Neuronal stem cell (in vitro differentiated cells): ENCODE measurements at regions not wholly inside any gene's neighbourhood (a gene's known extent, or its start where the extent isn't known, plus 50 kb on each side); places are given as distances from the start of the nearest gene placed in this dataset.

Source experiments
- DNase-seq: peaks from one replicate; pipeline ENCODE4 v3.0.0-alpha.2; 2013; ENCODE audit warnings: low spot score
- H2AFZ ChIP-seq: one replicate; pipeline ENCODE4 v1.6.1; 2013; ENCODE audit warnings: mild to moderate bottlenecking, low read length, inconsistent platforms
- H2AK5ac ChIP-seq: 2 replicates; pipeline ENCODE4 v1.6.1; 2013; ENCODE audit warnings: low read depth, mild to moderate bottlenecking, inconsistent platforms, low read length, moderate library complexity, mixed read lengths
- H2BK120ac ChIP-seq: 2 replicates; pipeline ENCODE4 v1.6.1; 2013; ENCODE audit warnings: low read depth, mild to moderate bottlenecking, inconsistent platforms, low read length, moderate library complexity, mixed read lengths
- H2BK12ac ChIP-seq: one replicate; pipeline ENCODE4 v1.6.1; 2013; ENCODE audit warnings: low read length, inconsistent platforms
- H2BK15ac ChIP-seq: 2 replicates; pipeline ENCODE4 v1.6.1; 2013; ENCODE audit warnings: mild to moderate bottlenecking, low read length, inconsistent platforms, mixed read lengths
- H2BK5ac ChIP-seq: one replicate; pipeline ENCODE4 v1.6.1; 2013; ENCODE audit warnings: inconsistent platforms, mild to moderate bottlenecking, low read length, moderate library complexity
- H3K14ac ChIP-seq: one replicate; pipeline ENCODE4 v1.6.1; 2013; ENCODE audit warnings: low read length, inconsistent platforms
- H3K18ac ChIP-seq: 2 replicates; pipeline ENCODE4 v1.6.1; 2013; ENCODE audit warnings: low read length, inconsistent platforms
- H3K23ac ChIP-seq: 2 replicates; pipeline ENCODE4 v1.6.1; 2013; ENCODE audit warnings: low read depth, mild to moderate bottlenecking, mixed read lengths, low read length, inconsistent platforms; ENCODE audit not compliant: poor library complexity
- H3K27ac ChIP-seq: replicated peaks from 3 replicates; pipeline ENCODE4 v1.5.1; 2013; ENCODE audit warnings: low read length, inconsistent platforms
- H3K27me3 ChIP-seq, 3 experiments: 2 replicates each; pipeline ENCODE4 v1.6.1; 2013; ENCODE audit warnings: low read length in 3 of 3, mild to moderate bottlenecking in 2 of 3, inconsistent platforms in 1 of 3, low read depth in 1 of 3, mixed read lengths in 1 of 3, moderate library complexity in 1 of 3; ENCODE audit not compliant: control insufficient read depth in 3 of 3, insufficient read depth in 3 of 3
- H3K36me3 ChIP-seq, 2 donors: replicated peaks in 1 of 2; 2 replicates each; pipeline ENCODE4 v1.6.1; 2013; ENCODE audit warnings: low read length in 2 of 2; ENCODE audit not compliant: control insufficient read depth in 2 of 2, insufficient read depth in 2 of 2
- H3K4ac ChIP-seq: 2 replicates; pipeline ENCODE4 v1.6.1; 2013; ENCODE audit warnings: inconsistent platforms, mild to moderate bottlenecking, low read length, moderate library complexity
- H3K4me1 ChIP-seq, 2 donors: 1 replicate in 1 of 2; 2 replicates in 1 of 2; pipeline ENCODE4 v1.6.1; 2013; ENCODE audit warnings: low read length in 2 of 2, low read depth in 1 of 2; ENCODE audit not compliant: control insufficient read depth in 2 of 2, insufficient read depth in 1 of 2
- H3K4me2 ChIP-seq: one replicate; pipeline ENCODE4 v1.6.1; 2013; ENCODE audit warnings: mild to moderate bottlenecking, low read length, inconsistent platforms; ENCODE audit not compliant: insufficient read depth, poor library complexity, severe bottlenecking
- H3K4me3 ChIP-seq, 2 donors: 2 replicates each; pipeline ENCODE4 v1.5.1; 2013; ENCODE audit warnings: low read length in 2 of 2, mild to moderate bottlenecking in 2 of 2, inconsistent platforms in 1 of 2, moderate library complexity in 1 of 2
- H3K79me1 ChIP-seq: one replicate; pipeline ENCODE4 v1.6.1; 2013; ENCODE audit warnings: low read depth, mild to moderate bottlenecking, inconsistent platforms, low read length, moderate library complexity
- H3K9ac ChIP-seq: one replicate; pipeline ENCODE4 v1.6.1; 2013; ENCODE audit warnings: mild to moderate bottlenecking, low read depth, low read length, inconsistent platforms; ENCODE audit not compliant: poor library complexity
- H3K9me3 ChIP-seq, 2 donors: replicated peaks in 1 of 2; 2 replicates each; pipeline versions ENCODE3 to v1.6.1; 2013; ENCODE audit warnings: low read length in 2 of 2, mild to moderate bottlenecking in 2 of 2, inconsistent platforms in 1 of 2, low read depth in 1 of 2, mixed read lengths in 1 of 2, moderate library complexity in 1 of 2; ENCODE audit not compliant: control insufficient read depth in 2 of 2, insufficient read depth in 1 of 2
- H4K8ac ChIP-seq: one replicate; pipeline ENCODE4 v1.6.1; 2013; ENCODE audit warnings: low read depth, mild to moderate bottlenecking, inconsistent platforms, low read length, moderate library complexity
- H4K91ac ChIP-seq: one replicate; pipeline ENCODE4 v1.6.1; 2013; ENCODE audit warnings: low read length, low read depth, mild to moderate bottlenecking, inconsistent platforms; ENCODE audit not compliant: poor library complexity
- WGBS, 2 donors: extraction: QIAGEN DNeasy Blood & Tissue Kit; methylation state at CpG; one replicate each; pipeline ENCODE4 v1.1.7; 2013; ENCODE audit warnings: missing lambda C conversion rate in 2 of 2, mixed read lengths in 1 of 2; ENCODE audit not compliant: insufficient read length in 2 of 2, insufficient replicate concordance in 1 of 2; ENCODE audit errors: extremely low coverage in 2 of 2; 5-methylcytosine and 5-hydroxymethylcytosine counted together

GRCh38 chrX:95029571-95029970, 1355.6 kb downstream of the FAM133A start:
- H3K18ac ChIP-seq, result no peak overlapping the region
- no peak overlapping the region for H3K23ac ChIP-seq
- H2BK12ac ChIP-seq, result no peak overlapping the region
- no peak overlapping the region for H3K4ac ChIP-seq
- no peak overlapping the region for H3K27ac ChIP-seq
- no peak overlapping the region for H2AK5ac ChIP-seq
- no CpG with 5 or more reads among the region's 3 CpGs for WGBS, 2 donors
- no peaks in the 10 kb centered on the region for H3K4me1 ChIP-seq
- H3K27me3 ChIP-seq, result no peaks in the 10 kb centered on the region
- no peaks in the 10 kb centered on the region for H3K36me3 ChIP-seq
- no peak overlapping the region for H2BK120ac ChIP-seq
- H3K4me3 ChIP-seq, result no peak overlapping the region
- no peak for DNase-seq
- H2BK5ac ChIP-seq, result no peak overlapping the region
- H4K91ac ChIP-seq, result no peak overlapping the region
- H3K9me3 ChIP-seq, result no peaks in the 10 kb centered on the region
- no peak overlapping the region for H2AFZ ChIP-seq
- H2BK15ac ChIP-seq, result no peak overlapping the region
- H3K4me2 ChIP-seq, result no peak overlapping the region
- no peak overlapping the region for H3K14ac ChIP-seq
- no peak overlapping the region for H3K9ac ChIP-seq
- H3K79me1 ChIP-seq, result no peaks in the 10 kb centered on the region
- H4K8ac ChIP-seq, result no peak overlapping the region

- Histone ChIP-seq H3K4ac (no peak overlapping the region), H2BK12ac (no peak overlapping the region), H3K4me1 (no peaks in the 10 kb centered on the region), H3K79me1 (no peaks in the 10 kb centered on the region), H2BK120ac (no peak overlapping the region), H3K27me3 (no peaks in the 10 kb centered on the region), H3K9ac (no peak overlapping the region), H2BK15ac (no peak overlapping the region), H2BK5ac (no peak overlapping the region), H4K91ac (no peak overlapping the region), H4K8ac (no peak overlapping the region), H3K36me3 (no peaks in the 10 kb centered on the region), H3K9me3 (no peaks in the 10 kb centered on the region), H3K4me3 (no peak overlapping the region), H3K27ac (no peak overlapping the region), H3K4me2 (no peak overlapping the region), H2AFZ (no peak overlapping the region), H3K23ac (no peak overlapping the region), H3K18ac (no peak overlapping the region), H2AK5ac (no peak overlapping the region), H3K14ac (no peak overlapping the region)
- whole genome bisulfite sequencing, 2 donors, result no CpG with 5 or more reads among the region's 1 CpG
- no peak for DNase-seq
These were observed 1366.1 kb downstream of the FAM133A start for GRCh38 chrX:95040104-95040503.

- H3K4me2 ChIP-seq, result no peak overlapping the region
- no peak overlapping the region for H2BK5ac ChIP-seq
- H3K4me3 ChIP-seq, result no peak overlapping the region
- H3K79me1 ChIP-seq, result no peaks in the 10 kb centered on the region
- H3K23ac ChIP-seq, result no peak overlapping the region
- no peaks in the 10 kb centered on the region for H3K36me3 ChIP-seq
- H3K9ac ChIP-seq, result no peak overlapping the region
- H4K8ac ChIP-seq, result no peak overlapping the region
- no peaks in the 10 kb centered on the region for H3K9me3 ChIP-seq
- no peak overlapping the region for H2BK15ac ChIP-seq
- H3K4ac ChIP-seq, result no peak overlapping the region
- no peak overlapping the region for H4K91ac ChIP-seq
- WGBS, 2 donors, result no CpG with 5 or more reads among the region's 4 CpGs
- H3K18ac ChIP-seq, result no peak overlapping the region
- H3K4me1 ChIP-seq, result no peaks in the 10 kb centered on the region
- H3K27ac ChIP-seq, result no peak overlapping the region
- no peak overlapping the region for H2BK120ac ChIP-seq
- no peak overlapping the region for H3K14ac ChIP-seq
- DNase-seq, result no peak
- no peak overlapping the region for H2AFZ ChIP-seq
- no peak overlapping the region for H2BK12ac ChIP-seq
- no peak overlapping the region for H2AK5ac ChIP-seq
- H3K27me3 ChIP-seq, result no peaks in the 10 kb centered on the region
These were observed 1370.3 kb downstream of the FAM133A start for GRCh38 chrX:95044331-95044730.

GRCh38 chrX:95055991-95056390, 1382.0 kb downstream of the FAM133A start:
- no peak for DNase-seq
- H2BK15ac ChIP-seq, result no peak overlapping the region
- no peak overlapping the region for H3K27ac ChIP-seq
- H3K79me1 ChIP-seq, result no peaks in the 10 kb centered on the region
- H3K18ac ChIP-seq, result no peak overlapping the region
- H2AK5ac ChIP-seq, result no peak overlapping the region
- H3K4ac ChIP-seq, result no peak overlapping the region
- H2BK12ac ChIP-seq, result no peak overlapping the region
- no CpG with 5 or more reads among the region's 2 CpGs for WGBS, 2 donors
- no peaks in the 10 kb centered on the region for H3K4me1 ChIP-seq
- H2BK5ac ChIP-seq, result no peak overlapping the region
- no peak overlapping the region for H3K14ac ChIP-seq
- no peaks in the 10 kb centered on the region for H3K36me3 ChIP-seq
- H3K4me3 ChIP-seq, result no peak overlapping the region
- no peak overlapping the region for H3K4me2 ChIP-seq
- no peak overlapping the region for H4K91ac ChIP-seq
- H3K9ac ChIP-seq, result no peak overlapping the region
- H4K8ac ChIP-seq, result no peak overlapping the region
- H3K9me3 ChIP-seq, result no peaks in the 10 kb centered on the region
- H3K27me3 ChIP-seq, result no peaks in the 10 kb centered on the region
- no peak overlapping the region for H2AFZ ChIP-seq
- H3K23ac ChIP-seq, result no peak overlapping the region
- no peak overlapping the region for H2BK120ac ChIP-seq
